Smooth muscle cell (in vitro differentiated cells): ENCODE measurements at regions not wholly inside any gene's neighbourhood (a gene's known extent, or its start where the extent isn't known, plus 50 kb on each side); places are given as distances from the start of the nearest gene placed in this dataset.

ENCODE experiments used
- DNase-seq: peaks from one replicate; lab custom pipeline; 2025; ENCODE audit not compliant: unreplicated experiment; lab: John Stamatoyannopoulos, UW
- H2AFZ ChIP-seq: fragments of 200-600 bp; sonication (generic); 2 replicates; pipeline ENCODE4 v1.6.0; 2016; ENCODE audit warnings: antibody characterized with exemption, low read depth, mild to moderate bottlenecking
- H3F3A ChIP-seq: fragments of 200-600 bp; sonication (generic); 2 replicates; pipeline ENCODE4 v1.6.0; 2017; ENCODE audit warnings: antibody characterized with exemption, low read depth
- H3K27ac ChIP-seq: fragments of 200-600 bp; sonication (generic); 2 replicates; pipeline ENCODE4 v1.5.1; 2016; ENCODE audit warnings: low read depth, mild to moderate bottlenecking
- H3K27me3 ChIP-seq: fragments of 200-600 bp; sonication (generic); 2 replicates; pipeline ENCODE4 v1.6.1; 2016; ENCODE audit warnings: low read depth, mild to moderate bottlenecking
- H3K36me3 ChIP-seq: fragments of 200-600 bp; sonication (generic); 2 replicates; pipeline ENCODE4 v1.5.1; 2016; ENCODE audit warnings: low read depth
- H3K4me1 ChIP-seq: fragments of 200-600 bp; sonication (generic); 2 replicates; pipeline ENCODE4 v1.5.1; 2016; ENCODE audit warnings: low read depth
- H3K4me2 ChIP-seq: fragments of 200-600 bp; sonication (generic); 2 replicates; pipeline ENCODE4 v1.6.0; 2016; ENCODE audit warnings: mild to moderate bottlenecking
- H3K4me3 ChIP-seq: fragments of 200-600 bp; sonication (generic); 2 replicates; pipeline ENCODE4 v1.5.1; 2016; ENCODE audit warnings: mild to moderate bottlenecking
- H3K79me2 ChIP-seq: fragments of 200-600 bp; sonication (generic); 2 replicates; pipeline ENCODE4 v1.6.0; 2016; ENCODE audit warnings: low read depth, mild to moderate bottlenecking
- H3K9ac ChIP-seq: fragments of 200-600 bp; sonication (generic); 2 replicates; pipeline ENCODE4 v1.6.0; 2016; ENCODE audit warnings: low read depth
- H3K9me3 ChIP-seq: fragments of 200-600 bp; sonication (generic); replicated peaks from 2 replicates; pipeline ENCODE4 v1.5.1; 2016; ENCODE audit warnings: low read depth
- H4K20me1 ChIP-seq: fragments of 200-600 bp; sonication (generic); 2 replicates; pipeline ENCODE4 v1.6.0; 2016; ENCODE audit warnings: low read depth
- WGBS: methylation state at CpG from one replicate; pipeline ENCODE4 v1.1.7; 2016; ENCODE audit warnings: low lambda C conversion rate; 5-methylcytosine and 5-hydroxymethylcytosine counted together
- TF ChIP-seq, protein P1 (sequence below): fragments of 200-600 bp; sonication (generic); IDR thresholded peaks from 2 replicates; pipeline ENCODE4 v1.5.1; 2017; ENCODE audit warnings: borderline replicate concordance, mild to moderate bottlenecking, antibody characterized with exemption; ENCODE audit not compliant: insufficient read depth, poor library complexity, severe bottlenecking

DNA sequence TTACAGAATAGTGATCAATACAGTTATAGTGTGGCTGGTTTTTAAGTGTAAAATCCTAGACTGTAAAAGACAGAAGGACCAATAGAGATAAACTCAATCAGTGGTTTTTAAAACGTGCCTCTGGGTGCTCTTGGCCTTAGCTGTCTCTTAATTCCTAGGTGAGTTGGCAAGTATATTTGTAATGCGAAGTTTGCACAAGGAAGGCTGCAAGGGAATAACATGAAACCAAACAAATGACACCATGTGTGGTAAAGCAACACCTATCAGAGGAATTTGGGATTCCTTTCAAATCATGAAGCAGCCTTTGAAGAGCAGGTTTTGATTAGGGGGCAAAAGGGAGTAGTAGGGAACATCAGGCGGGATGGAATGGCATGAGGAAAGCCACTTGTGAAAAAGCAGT lies 284.6 kb downstream of the INHBA start:
- H3K9me3 ChIP-seq, result no peaks in the 10 kb centered on the region
- peaks cover 6% of the 10 kb centered on the region for H3F3A ChIP-seq
- H3K27ac ChIP-seq, result no peak overlapping the region
- DNase-seq, result no peak
- H3K36me3 ChIP-seq, result no peaks in the 10 kb centered on the region
- no peak overlapping the region for H2AFZ ChIP-seq
- TF ChIP-seq, protein P1, sequence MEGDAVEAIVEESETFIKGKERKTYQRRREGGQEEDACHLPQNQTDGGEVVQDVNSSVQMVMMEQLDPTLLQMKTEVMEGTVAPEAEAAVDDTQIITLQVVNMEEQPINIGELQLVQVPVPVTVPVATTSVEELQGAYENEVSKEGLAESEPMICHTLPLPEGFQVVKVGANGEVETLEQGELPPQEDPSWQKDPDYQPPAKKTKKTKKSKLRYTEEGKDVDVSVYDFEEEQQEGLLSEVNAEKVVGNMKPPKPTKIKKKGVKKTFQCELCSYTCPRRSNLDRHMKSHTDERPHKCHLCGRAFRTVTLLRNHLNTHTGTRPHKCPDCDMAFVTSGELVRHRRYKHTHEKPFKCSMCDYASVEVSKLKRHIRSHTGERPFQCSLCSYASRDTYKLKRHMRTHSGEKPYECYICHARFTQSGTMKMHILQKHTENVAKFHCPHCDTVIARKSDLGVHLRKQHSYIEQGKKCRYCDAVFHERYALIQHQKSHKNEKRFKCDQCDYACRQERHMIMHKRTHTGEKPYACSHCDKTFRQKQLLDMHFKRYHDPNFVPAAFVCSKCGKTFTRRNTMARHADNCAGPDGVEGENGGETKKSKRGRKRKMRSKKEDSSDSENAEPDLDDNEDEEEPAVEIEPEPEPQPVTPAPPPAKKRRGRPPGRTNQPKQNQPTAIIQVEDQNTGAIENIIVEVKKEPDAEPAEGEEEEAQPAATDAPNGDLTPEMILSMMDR, result no peak
- H3K4me1 ChIP-seq, result no peaks in the 10 kb centered on the region
- WGBS, result 78% methylated on average over 3 of the region's 3 CpGs
- H3K4me2 ChIP-seq, result no peak overlapping the region
- H4K20me1 ChIP-seq, result no peaks in the 10 kb centered on the region
- H3K27me3 ChIP-seq, result no peaks in the 10 kb centered on the region
- no peak overlapping the region for H3K9ac ChIP-seq
- no peak overlapping the region for H3K4me3 ChIP-seq
- no peaks in the 10 kb centered on the region for H3K79me2 ChIP-seq

DNA sequence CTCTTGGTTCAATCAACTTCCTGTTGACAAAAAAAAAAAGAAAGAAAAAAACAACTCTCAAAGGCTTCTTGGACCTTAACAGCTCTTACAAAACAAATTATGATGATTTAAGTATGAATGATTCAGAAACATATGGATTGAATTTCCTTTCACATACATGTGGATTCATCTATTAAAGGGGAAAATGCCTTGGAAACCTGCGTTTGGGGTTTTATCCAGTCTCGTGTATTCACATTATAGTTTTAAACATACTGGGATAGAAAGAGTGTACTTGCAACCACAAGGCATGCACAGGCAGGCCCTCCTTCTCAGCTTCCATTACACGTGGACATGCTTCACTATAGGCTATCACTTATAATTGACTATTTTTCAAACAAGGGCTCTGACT lies 286.7 kb downstream of the INHBA start:
- H3K9ac ChIP-seq, result no peak overlapping the region
- no peak overlapping the region for H3K27ac ChIP-seq
- H3K79me2 ChIP-seq, result no peaks in the 10 kb centered on the region
- peaks cover 6% of the 10 kb centered on the region for H3F3A ChIP-seq
- no peak overlapping the region for H3K4me3 ChIP-seq
- no peak overlapping the region for H3K4me2 ChIP-seq
- DNase-seq, result no peak
- H3K27me3 ChIP-seq, result no peaks in the 10 kb centered on the region
- H3K36me3 ChIP-seq, result no peaks in the 10 kb centered on the region
- H3K4me1 ChIP-seq, result no peaks in the 10 kb centered on the region
- H2AFZ ChIP-seq, result peak overlapping the region; percentile 44
- WGBS, result 70% methylated on average over 3 of the region's 3 CpGs
- H4K20me1 ChIP-seq, result no peaks in the 10 kb centered on the region
- TF ChIP-seq, protein P1, result no peak
- no peaks in the 10 kb centered on the region for H3K9me3 ChIP-seq

DNA sequence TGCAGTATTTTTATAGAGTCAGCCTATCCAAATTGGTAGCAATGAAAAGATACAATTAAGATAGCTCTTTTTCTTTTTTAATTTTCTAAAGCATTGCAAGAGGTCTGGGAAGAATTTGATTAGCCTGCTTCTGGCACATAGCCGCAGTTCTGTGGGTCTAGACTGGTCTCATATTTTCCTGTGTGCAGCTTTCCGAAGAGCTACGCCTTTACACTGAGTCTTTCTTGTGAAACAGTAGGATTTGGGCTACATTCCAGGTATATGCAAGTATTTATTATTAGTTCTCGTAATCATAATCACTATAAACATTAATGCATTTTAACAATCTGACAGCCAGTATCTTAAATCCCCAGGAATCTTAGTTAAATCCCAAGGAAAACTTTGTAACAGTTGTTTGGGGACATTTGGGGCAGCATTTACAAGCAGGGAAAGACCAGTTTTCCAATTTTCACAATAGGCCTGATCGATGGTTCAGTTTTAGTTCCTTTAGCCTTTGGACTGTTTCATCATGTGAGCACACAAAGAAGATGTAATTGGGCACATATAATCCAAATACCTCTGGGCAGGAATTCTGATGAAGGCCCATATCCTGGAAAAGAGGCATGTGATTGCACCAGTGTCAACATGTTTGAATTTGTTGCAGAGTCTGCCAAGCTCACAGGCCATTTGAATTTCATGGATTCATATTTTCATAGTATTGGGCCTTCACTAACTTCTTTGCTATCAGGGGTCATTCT lies 287.3 kb downstream of the INHBA start:
- WGBS, result 54% methylated on average over 5 of the region's 5 CpGs
- Histone ChIP-seq H3K79me2 (no peaks in the 10 kb centered on the region), H3K4me3 (no peak overlapping the region), H3F3A (peaks cover 6% of the 10 kb centered on the region), H3K4me2 (no peak overlapping the region), H3K27ac (no peak overlapping the region), H4K20me1 (no peaks in the 10 kb centered on the region), H3K36me3 (no peaks in the 10 kb centered on the region), H3K9me3 (no peaks in the 10 kb centered on the region), H3K27me3 (no peaks in the 10 kb centered on the region), H3K4me1 (no peaks in the 10 kb centered on the region), H3K9ac (no peak overlapping the region), H2AFZ (peak overlapping the region; percentile 44)
- TF ChIP-seq, protein P1, result no peak
- DNase-seq, result no peak

DNA sequence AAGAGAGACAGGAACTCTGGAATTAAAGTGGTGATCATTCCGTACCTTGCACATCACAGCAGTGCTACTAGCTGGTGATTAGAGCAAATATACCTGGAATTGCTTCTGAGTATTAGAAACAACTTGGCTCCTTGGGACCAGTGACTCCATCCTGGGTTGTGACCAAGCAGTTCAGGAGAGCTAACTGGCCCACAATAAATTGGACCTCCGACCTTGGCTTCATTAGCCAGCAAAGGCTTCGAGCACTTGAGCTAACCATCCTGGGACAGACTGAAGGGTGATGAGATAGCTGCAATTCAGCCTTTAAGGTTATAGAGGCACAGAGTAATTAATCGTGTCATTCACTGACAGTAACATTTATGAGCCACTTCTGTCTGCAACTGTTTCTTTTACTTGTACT lies 287.8 kb downstream of the INHBA start:
- Histone ChIP-seq H3K4me2 (no peak overlapping the region), H4K20me1 (no peaks in the 10 kb centered on the region), H3K4me3 (no peak overlapping the region), H3K9ac (no peak overlapping the region), H3K27ac (no peak overlapping the region), H3K9me3 (no peaks in the 10 kb centered on the region), H3K79me2 (no peaks in the 10 kb centered on the region), H3K4me1 (no peaks in the 10 kb centered on the region), H2AFZ (peak overlapping the region; percentile 44), H3K36me3 (no peaks in the 10 kb centered on the region), H3K27me3 (no peaks in the 10 kb centered on the region), H3F3A (peaks cover 6% of the 10 kb centered on the region)
- DNase-seq, result no peak
- 82% methylated on average over 4 of the region's 4 CpGs for WGBS
- TF ChIP-seq, protein P1, result no peak
